ENCODE measurements at regions not wholly inside any gene's neighbourhood (a gene's known extent, or its start where the extent isn't known, plus 50 kb on each side); places are given as distances from the start of the nearest gene placed in this dataset.

DNA sequence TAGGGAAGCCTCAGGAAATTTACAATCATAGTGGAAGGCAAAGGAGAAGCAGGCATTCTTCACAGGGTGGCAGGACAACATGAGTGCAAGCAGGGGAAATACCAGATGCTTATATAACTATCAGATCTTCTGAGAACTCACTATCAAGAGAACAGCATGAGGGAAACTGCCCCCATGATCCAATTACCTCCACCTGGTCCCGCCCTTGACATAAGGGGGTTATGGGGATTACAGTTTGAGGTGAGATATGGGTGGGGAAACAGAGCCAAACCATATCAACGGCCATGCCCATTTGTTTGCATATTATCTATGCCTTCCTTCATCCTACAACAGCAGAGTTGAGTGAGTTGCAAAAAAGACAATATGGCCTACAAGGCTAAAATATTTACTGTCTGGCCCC, 140.2 kb upstream of the CCDC196 start:
- no peak overlapping the region for H3K4me2 ChIP-seq (ENCODE audit: low read depth, low read length)
- H4K8ac ChIP-seq (ENCODE audit: low read depth in 2 of 2, low read length in 2 of 2), result no peak overlapping the region
- no peaks in the 10 kb centered on the region for H3K79me1 ChIP-seq (ENCODE audit: low read depth in 1 of 2, low read length in 2 of 2)
- peaks cover 3% of the 10 kb centered on the region for H3K9me3 ChIP-seq (ENCODE audit: control insufficient read depth, insufficient read depth, low read length)
- H3K4me3 ChIP-seq (ENCODE audit: insufficient read depth, low read depth, low read length), result no peak overlapping the region
- in situ Hi-C loops (cut with MboI; ENCODE audit: low sequenced_read_pairs) (no loop called here), intact Hi-C loops (cut with micrococcal nuclease) (no loop called here), dilution Hi-C loops (cut with HindIII; ENCODE audit: low sequenced_read_pairs, unreplicated experiment) (no loop called here)
- no peak overlapping the region for H3K56ac ChIP-seq (ENCODE audit: extremely low read depth, insufficient read depth, low read length)
- DNase-seq (no peak), ATAC-seq (ENCODE audit: low read depth) (no peak)
- no peak overlapping the region for H2BK20ac ChIP-seq (ENCODE audit: low read depth, low read length)
- POLR2A ChIA-PET (ENCODE audit: unreplicated experiment), result no interaction called here
- no peak overlapping the region for H2AK5ac ChIP-seq (ENCODE audit: low read depth, low read length)
- BruUV-seq (replicated peaks), result no TSS peak
- H3K27me3 ChIP-seq (ENCODE audit: control insufficient read depth, insufficient read depth, low read length), result no peaks in the 10 kb centered on the region
- no peak overlapping the region for H2AFZ ChIP-seq (replicated peaks; ENCODE audit: low read length, poor library complexity)
- H2AK9ac ChIP-seq (replicated peaks; ENCODE audit: low read depth, low read length, poor library complexity), result no peak overlapping the region
- WGBS, 2 experiments (ENCODE audit: extremely low coverage in 2 of 2, insufficient read length in 1 of 2), result no CpG with 5 or more reads among the region's 2 CpGs
- no peak overlapping the region for H3K9ac ChIP-seq (ENCODE audit: low read depth, low read length)
- H3K14ac ChIP-seq (replicated peaks; ENCODE audit: low read depth, low read length), result no peak overlapping the region
- no peak overlapping the region for H3K4ac ChIP-seq (ENCODE audit: low read depth, low read length)
- no peak overlapping the region for H3K18ac ChIP-seq (ENCODE audit: low read depth, low read length)
- CTCF ChIA-PET, result no interaction called here
- no peak overlapping the region for H2BK5ac ChIP-seq (ENCODE audit: low read depth, low read length, poor library complexity, severe bottlenecking)
- H2BK120ac ChIP-seq (ENCODE audit: low read depth, low read length), result no peak overlapping the region
- H3K23ac ChIP-seq (ENCODE audit: low read depth, low read length), result no peak overlapping the region
- no peak overlapping the region for H2BK15ac ChIP-seq (ENCODE audit: low read depth, low read length)
- TF ChIP-seq BHLHE40 (IDR thresholded peaks at IDR 0.05; ENCODE audit: low read depth, low read length), result no peak
- TF ChIP-seq RFX5 (IDR thresholded peaks at IDR 0.05; ENCODE audit: low read depth, low read length), result no peak
- TF ChIP-seq, protein P1, sequence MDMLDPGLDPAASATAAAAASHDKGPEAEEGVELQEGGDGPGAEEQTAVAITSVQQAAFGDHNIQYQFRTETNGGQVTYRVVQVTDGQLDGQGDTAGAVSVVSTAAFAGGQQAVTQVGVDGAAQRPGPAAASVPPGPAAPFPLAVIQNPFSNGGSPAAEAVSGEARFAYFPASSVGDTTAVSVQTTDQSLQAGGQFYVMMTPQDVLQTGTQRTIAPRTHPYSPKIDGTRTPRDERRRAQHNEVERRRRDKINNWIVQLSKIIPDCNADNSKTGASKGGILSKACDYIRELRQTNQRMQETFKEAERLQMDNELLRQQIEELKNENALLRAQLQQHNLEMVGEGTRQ (IDR thresholded peaks at IDR 0.05; ENCODE audit: low read depth, low read length), result no peak
- no peak for TF ChIP-seq MXI1 (IDR thresholded peaks at IDR 0.05; ENCODE audit: borderline replicate concordance, low read depth, low read length)
- no peak for TF ChIP-seq MAFK (IDR thresholded peaks at IDR 0.05; ENCODE audit: low read depth, low read length)
- no peak for TF ChIP-seq FOS (IDR thresholded peaks at IDR 0.05; ENCODE audit: low read depth, low read length)
- TF ChIP-seq CHD1 (IDR thresholded peaks at IDR 0.05; ENCODE audit: low read depth, low read length), result no peak
- no peak for TF ChIP-seq RAD21 (IDR thresholded peaks at IDR 0.05; ENCODE audit: low read length)
- TF ChIP-seq, protein P2, sequence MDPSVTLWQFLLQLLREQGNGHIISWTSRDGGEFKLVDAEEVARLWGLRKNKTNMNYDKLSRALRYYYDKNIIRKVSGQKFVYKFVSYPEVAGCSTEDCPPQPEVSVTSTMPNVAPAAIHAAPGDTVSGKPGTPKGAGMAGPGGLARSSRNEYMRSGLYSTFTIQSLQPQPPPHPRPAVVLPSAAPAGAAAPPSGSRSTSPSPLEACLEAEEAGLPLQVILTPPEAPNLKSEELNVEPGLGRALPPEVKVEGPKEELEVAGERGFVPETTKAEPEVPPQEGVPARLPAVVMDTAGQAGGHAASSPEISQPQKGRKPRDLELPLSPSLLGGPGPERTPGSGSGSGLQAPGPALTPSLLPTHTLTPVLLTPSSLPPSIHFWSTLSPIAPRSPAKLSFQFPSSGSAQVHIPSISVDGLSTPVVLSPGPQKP (IDR thresholded peaks at IDR 0.05; ENCODE audit: borderline replicate concordance, low read depth, low read length), result no peak
- TF ChIP-seq SMC3 (IDR thresholded peaks at IDR 0.05; ENCODE audit: low read depth, low read length), result no peak
- no peak for TF ChIP-seq CEBPB (IDR thresholded peaks at IDR 0.05; ENCODE audit: low read depth, low read length)
- H3K9me1 ChIP-seq (ENCODE audit: insufficient read depth, low read length), result no peaks in the 10 kb centered on the region
- no peak overlapping the region for H3K27ac ChIP-seq (ENCODE audit: insufficient read depth, low read length)
- no peaks in the 10 kb centered on the region for H3K36me3 ChIP-seq (ENCODE audit: control insufficient read depth, insufficient read depth, low read length)
- H3K4me1 ChIP-seq (ENCODE audit: control insufficient read depth, insufficient read depth, low read length), result no peaks in the 10 kb centered on the region
- no peak overlapping the region for H4K5ac ChIP-seq (ENCODE audit: low read depth, low read length)
- no peaks in the 10 kb centered on the region for H4K20me1 ChIP-seq (ENCODE audit: insufficient read depth, low read length)
- no peak overlapping the region for H4K91ac ChIP-seq (ENCODE audit: insufficient read depth, low read depth, low read length)
